H1 (cell line): ENCODE measurements at regions not wholly inside any gene's neighbourhood (a gene's known extent, or its start where the extent isn't known, plus 50 kb on each side); places are given as distances from the start of the nearest gene placed in this dataset.
A peak's percentile ranks its signal among the peaks of the same experiment; 100 is the strongest.

Source experiments
- CTCF ChIA-PET: fragments of 300-600 bp; sonication (Branson Sonifier 250); formaldehyde crosslinking; loops from one replicate; lab custom pipeline; 2021; ENCODE audit not compliant: partially characterized antibody; lab: Charles Lee
- POLR2A ChIA-PET: fragments of 300-600 bp; sonication (Branson Sonifier 250); formaldehyde crosslinking; loops from one replicate; lab custom pipeline; 2021; ENCODE audit warnings: inconsistent platforms; ENCODE audit not compliant: partially characterized antibody; lab: Charles Lee
- DNase-seq, 2 experiments: peaks; one replicate each; pipeline versions ENCODE4 v3.0.0 to v3.0.0-alpha.2; 2010 to 2022; ENCODE audit warnings: low spot score in 2 of 2, low read depth in 1 of 2, mixed read lengths in 1 of 2
- FAIRE-seq: peaks from 2 replicates; lab custom pipeline; 2011; peaks lifted over from hg19 to GRCh38; lab: Jason Lieb, UNC
- H2AFZ ChIP-seq: 2 replicates; pipeline ENCODE4 v1.8.1; 2012; ENCODE audit warnings: low read length, inconsistent platforms
- H2AK5ac ChIP-seq: 2 replicates; pipeline ENCODE4 v1.6.1; 2013; ENCODE audit warnings: low read depth, low read length
- H2BK120ac ChIP-seq: replicated peaks from 2 replicates; pipeline ENCODE3; 2013; ENCODE audit warnings: low read depth, low read length, inconsistent platforms
- H2BK12ac ChIP-seq: 2 replicates; pipeline ENCODE4 v1.6.1; 2013; ENCODE audit warnings: low read depth, low read length
- H2BK15ac ChIP-seq: 2 replicates; pipeline ENCODE4 v1.6.1; 2013; ENCODE audit warnings: low read length
- H2BK20ac ChIP-seq: 2 replicates; pipeline ENCODE4 v1.6.1; 2013; ENCODE audit warnings: low read length
- H2BK5ac ChIP-seq: 2 replicates; pipeline ENCODE4 v1.6.1; 2013; ENCODE audit warnings: low read depth, low read length
- H3K14ac ChIP-seq: 2 replicates; pipeline ENCODE4 v1.6.1; 2013; ENCODE audit warnings: inconsistent platforms; ENCODE audit not compliant: insufficient read length
- H3K18ac ChIP-seq: 2 replicates; pipeline ENCODE4 v1.6.1; 2013; ENCODE audit warnings: low read length; ENCODE audit errors: extremely low read depth
- H3K23ac ChIP-seq: 2 replicates; pipeline ENCODE4 v1.6.1; 2013; ENCODE audit warnings: inconsistent platforms; ENCODE audit not compliant: insufficient read length
- H3K23me2 ChIP-seq: 2 replicates; pipeline ENCODE4 v1.6.1; 2013; ENCODE audit warnings: low read depth, low read length
- H3K27ac ChIP-seq: 2 replicates; pipeline ENCODE4 v1.6.1; 2011; ENCODE audit warnings: low read depth, low read length, inconsistent platforms
- H3K27me3 ChIP-seq, 4 experiments: replicated peaks in 1 of 4; 1 replicate in 1 of 4; 2 replicates in 3 of 4; pipeline versions ENCODE4 v1.6.1 to v1.8.1; 2011 to 2013; ENCODE audit warnings: low read length in 3 of 4, mild to moderate bottlenecking in 3 of 4, inconsistent platforms in 2 of 4, mixed read lengths in 2 of 4, moderate library complexity in 1 of 4; ENCODE audit not compliant: control insufficient read depth in 3 of 4, insufficient read depth in 3 of 4; ENCODE audit errors: extremely low read depth in 1 of 4
- H3K36me3 ChIP-seq, 4 experiments: 2 replicates each; pipeline versions ENCODE4 v1.6.1 to v1.8.1; 2011 to 2013; ENCODE audit warnings: mild to moderate bottlenecking in 4 of 4, low read length in 3 of 4, moderate library complexity in 2 of 4, control low read depth in 1 of 4, inconsistent platforms in 1 of 4; ENCODE audit not compliant: insufficient read depth in 4 of 4, control insufficient read depth in 2 of 4
- H3K4ac ChIP-seq: replicated peaks from 2 replicates; pipeline ENCODE3; 2013; ENCODE audit warnings: low read length, low read depth, mixed read lengths, inconsistent platforms; ENCODE audit not compliant: insufficient read length
- H3K4me1 ChIP-seq, 4 experiments: replicated peaks in 1 of 4; 1 replicate in 1 of 4; 2 replicates in 3 of 4; pipeline versions ENCODE4 v1.6.1 to v1.8.1; 2011 to 2013; ENCODE audit warnings: low read length in 3 of 4, inconsistent platforms in 2 of 4, mixed read lengths in 1 of 4; ENCODE audit not compliant: insufficient read depth in 4 of 4, control insufficient read depth in 3 of 4
- H3K4me2 ChIP-seq, 2 experiments: 2 replicates each; pipeline versions ENCODE4 v1.6.1 to v1.8.1; 2011 to 2013; ENCODE audit warnings: low read depth in 2 of 2, low read length in 2 of 2, control low read depth in 1 of 2, inconsistent platforms in 1 of 2, mild to moderate bottlenecking in 1 of 2; ENCODE audit not compliant: insufficient read depth in 1 of 2
- H3K4me3 ChIP-seq, 4 experiments: fragments of 200-600, 300-600 bp in 1 of 4; sonication (generic), shearing (Covaris generic), sonication (Bioruptor Twin) in 1 of 4; 2 replicates each; pipeline versions ENCODE4 v1.5.1 to v1.8.1; 2011 to 2016; ENCODE audit warnings: low read length in 4 of 4, low read depth in 3 of 4, control low read depth in 2 of 4, inconsistent platforms in 2 of 4, mild to moderate bottlenecking in 2 of 4, mixed read lengths in 1 of 4, moderate library complexity in 1 of 4; ENCODE audit not compliant: insufficient read depth in 2 of 4; ENCODE audit errors: extremely low read depth in 1 of 4
- H3K56ac ChIP-seq: replicated peaks from 2 replicates; pipeline ENCODE3; 2013; ENCODE audit warnings: low read depth, mild to moderate bottlenecking, mixed read lengths, low read length, inconsistent platforms; ENCODE audit not compliant: insufficient read length
- H3K79me1 ChIP-seq: 2 replicates; pipeline ENCODE4 v1.6.1; 2013; ENCODE audit warnings: low read depth, low read length, control low read depth
- H3K79me2 ChIP-seq, 2 experiments: 2 replicates each; pipeline versions ENCODE4 v1.6.1 to v1.8.1; 2012 to 2013; ENCODE audit warnings: low read length in 2 of 2, mild to moderate bottlenecking in 2 of 2, inconsistent platforms in 1 of 2; ENCODE audit not compliant: insufficient read depth in 2 of 2, control insufficient read depth in 1 of 2
- H3K9ac ChIP-seq, 4 experiments: replicated peaks in 1 of 4; 1 replicate in 1 of 4; 2 replicates in 3 of 4; pipeline versions ENCODE4 v1.6.1 to v1.8.1; 2011 to 2013; ENCODE audit warnings: low read depth in 3 of 4, low read length in 3 of 4, control low read depth in 2 of 4, mild to moderate bottlenecking in 2 of 4, moderate library complexity in 2 of 4, inconsistent platforms in 1 of 4; ENCODE audit errors: extremely low read depth in 1 of 4
- H3K9me3 ChIP-seq, 2 experiments: 2 replicates each; pipeline versions ENCODE4 v1.6.1 to v1.8.1; 2012 to 2013; ENCODE audit warnings: mild to moderate bottlenecking in 2 of 2, moderate library complexity in 2 of 2, control low read depth in 1 of 2, inconsistent platforms in 1 of 2, low read depth in 1 of 2, low read length in 1 of 2, mixed read lengths in 1 of 2; ENCODE audit not compliant: insufficient read depth in 2 of 2
- H4K20me1 ChIP-seq, 2 experiments: replicated peaks in 1 of 2; 2 replicates each; pipeline versions ENCODE3 to v1.8.1; 2011 to 2013; ENCODE audit warnings: inconsistent platforms in 2 of 2, low read length in 2 of 2, mild to moderate bottlenecking in 1 of 2; ENCODE audit not compliant: insufficient read depth in 2 of 2, control insufficient read depth in 1 of 2
- H4K5ac ChIP-seq: 2 replicates; pipeline ENCODE4 v1.6.1; 2013; ENCODE audit warnings: low read length, low read depth, mixed read lengths, inconsistent platforms; ENCODE audit not compliant: insufficient read length
- H4K8ac ChIP-seq: 2 replicates; pipeline ENCODE4 v1.8.0; 2013; ENCODE audit warnings: mild to moderate bottlenecking, moderate library complexity, low read length, inconsistent platforms; ENCODE audit not compliant: insufficient read depth; ENCODE audit errors: extremely low read depth
- H4K91ac ChIP-seq: replicated peaks from 2 replicates; pipeline ENCODE3; 2013; ENCODE audit warnings: low read length, mixed read lengths, inconsistent platforms; ENCODE audit not compliant: insufficient read length
- CBX8 ChIP-seq: fragments of 300-800, 300-1000 bp; sonication (generic); IDR thresholded peaks from 2 replicates; pipeline ENCODE4 v1.7.1; 2016; ENCODE audit warnings: low read depth, low read length, borderline replicate concordance
- CEBPB ChIP-seq: IDR thresholded peaks from 2 replicates; pipeline ENCODE4 v1.6.1; 2012; ENCODE audit warnings: low read depth, low read length
- CHD1 ChIP-seq: IDR thresholded peaks from 2 replicates; pipeline ENCODE4 v1.6.1; 2012; ENCODE audit warnings: low read depth, low read length, improper control_type of control experiment
- EGR1 ChIP-seq: IDR thresholded peaks from 2 replicates; pipeline ENCODE4 v1.6.1; 2011; ENCODE audit warnings: low read depth, low read length, borderline replicate concordance
- FOSL1 ChIP-seq: IDR thresholded peaks from 2 replicates; pipeline ENCODE4 v1.6.1; 2011; ENCODE audit warnings: mild to moderate bottlenecking, low read depth, low read length, moderate library complexity; ENCODE audit not compliant: insufficient read depth
- HDAC2 ChIP-seq, 2 experiments: fragments of 300-600 bp in 1 of 2; sonication (generic) in 1 of 2; IDR thresholded peaks; 2 replicates each; pipeline ENCODE4 v1.6.1; 2011 to 2012; ENCODE audit warnings: low read depth in 2 of 2, low read length in 2 of 2, mild to moderate bottlenecking in 2 of 2, moderate library complexity in 2 of 2, borderline replicate concordance in 1 of 2, inconsistent platforms in 1 of 2
- JUN ChIP-seq: IDR thresholded peaks from 2 replicates; pipeline ENCODE4 v1.6.1; 2011; ENCODE audit warnings: low read depth, mild to moderate bottlenecking, improper control_type of control experiment, low read length
- KDM1A ChIP-seq: fragments of 200-600, 300-600 bp; sonication (generic); IDR thresholded peaks from 2 replicates; pipeline ENCODE4 v1.7.1; 2016; ENCODE audit warnings: mild to moderate bottlenecking, low read length, borderline replicate concordance
- KDM5A ChIP-seq: fragments of 200-600 bp; IDR thresholded peaks from 2 replicates; pipeline ENCODE4 v1.7.1; 2012; ENCODE audit warnings: mild to moderate bottlenecking, low read length, inconsistent platforms, mixed read lengths
- RXRA ChIP-seq: IDR thresholded peaks from 2 replicates; pipeline ENCODE4 v1.6.1; 2011; ENCODE audit warnings: low read depth, mild to moderate bottlenecking, low read length, moderate library complexity; ENCODE audit not compliant: insufficient read depth
- SIRT6 ChIP-seq: IDR thresholded peaks from one replicate; pipeline ENCODE4 v1.7.1; 2012; ENCODE audit warnings: low read length, inconsistent platforms
- SIX5 ChIP-seq: IDR thresholded peaks from 2 replicates; pipeline ENCODE4 v1.6.1; 2011; ENCODE audit warnings: mild to moderate bottlenecking, low read depth, low read length
- SP1 ChIP-seq: IDR thresholded peaks from 2 replicates; pipeline ENCODE4 v1.6.1; 2011; ENCODE audit warnings: low read depth, low read length
- SP2 ChIP-seq: IDR thresholded peaks from 2 replicates; pipeline ENCODE4 v1.6.1; 2012; ENCODE audit warnings: mild to moderate bottlenecking, low read length, inconsistent platforms
- SRF ChIP-seq: IDR thresholded peaks from 2 replicates; pipeline ENCODE4 v1.6.1; 2011; ENCODE audit warnings: mild to moderate bottlenecking, low read depth, low read length, moderate library complexity
- ZNF274 ChIP-seq: IDR thresholded peaks from 2 replicates; pipeline ENCODE4 v1.7.0; 2012; ENCODE audit warnings: low read length, borderline replicate concordance; ENCODE audit errors: extremely low read depth
- WGBS, 2 experiments: shearing (Covaris generic) in 1 of 2; methylation state at CpG; one replicate each; pipeline versions ENCODE4 v1.1.6 to v1.1.7; 2013 to 2015; ENCODE audit warnings: low lambda C conversion rate in 2 of 2, mixed read lengths in 2 of 2, inconsistent platforms in 1 of 2, low coverage in 1 of 2, missing lambda C conversion rate in 1 of 2; ENCODE audit not compliant: insufficient replicate concordance in 2 of 2, insufficient coverage in 1 of 2, insufficient read length in 1 of 2; ENCODE audit errors: extremely low coverage in 1 of 2, missing lambda C conversion rate in 1 of 2; 5-methylcytosine and 5-hydroxymethylcytosine counted together

DNA sequence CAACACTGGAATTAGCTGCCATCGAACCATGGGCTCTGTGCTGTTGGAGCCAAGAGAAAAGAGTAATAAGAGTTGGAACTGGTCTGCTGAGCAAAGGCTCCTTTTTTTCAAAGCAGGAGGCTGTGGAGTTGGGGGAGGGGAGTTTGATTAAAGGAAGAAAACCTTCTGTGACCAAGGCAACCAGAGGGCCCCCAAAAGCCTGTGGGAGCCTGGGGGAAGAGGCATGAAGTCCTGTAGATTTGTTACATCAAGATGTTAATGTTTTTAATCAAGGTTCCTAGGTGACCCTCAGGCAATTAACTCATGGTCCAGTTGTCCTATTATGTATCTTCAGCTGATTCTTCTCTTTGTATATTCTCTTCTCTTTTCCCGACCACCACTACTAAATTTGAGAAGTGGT, 403.9 kb downstream of the NDFIP2 start:
- Histone ChIP-seq H2BK120ac (no peak overlapping the region), H3K14ac (no peak overlapping the region), H3K4me3 (no peak overlapping the region), H3K56ac (no peak overlapping the region), H4K20me1 (no peaks in the 10 kb centered on the region), H3K9ac (no peak overlapping the region), H3K27me3 (no peaks in the 10 kb centered on the region), H3K79me2 (no peaks in the 10 kb centered on the region), H3K23me2 (no peaks in the 10 kb centered on the region), H3K4me2 (no peak overlapping the region; a peak in 2 of 4 replicates), H3K36me3 (no peaks in the 10 kb centered on the region), H3K23ac (no peak overlapping the region), H2AFZ (peak overlapping the region; percentile 97), H2BK20ac (no peak overlapping the region), H4K91ac (no peak overlapping the region), H3K4ac (no peak overlapping the region), H3K79me1 (no peaks in the 10 kb centered on the region), H3K4me1 (peaks cover 0 to 7% (median 2%) of the 10 kb centered on the region in 4 experiments; a peak in 3 of 7 replicates), H4K5ac (no peak overlapping the region), H3K9me3 (no peaks in the 10 kb centered on the region), H2BK12ac (no peak overlapping the region), H2BK5ac (no peak overlapping the region), H2BK15ac (no peak overlapping the region), H3K27ac (no peak overlapping the region), H2AK5ac (no peak overlapping the region), H3K18ac (no peak overlapping the region), H4K8ac (no peak overlapping the region)
- ChIA-PET POLR2A (interaction anchor here (1.1 kb wide), 1 partner anchor 15 kb away, joined by 3 read pairs; no protein-coding TSS in a partner anchor), CTCF (interaction anchor here (0.6 kb wide), 1 partner anchor 1287 kb away, joined by 3 read pairs; no protein-coding TSS in a partner anchor)
- 80% methylated on average over 2 of the region's 2 CpGs; no CpG with 5 or more reads in 1 of the 2 experiments for WGBS, 2 experiments
- no peak for FAIRE-seq
- DNase-seq, result no peak
- no peak for TF ChIP-seq KDM1A
- TF ChIP-seq EGR1, result no peak
- no peak for TF ChIP-seq CEBPB
- TF ChIP-seq KDM5A, result no peak
- no peak for TF ChIP-seq SP2
- TF ChIP-seq CHD1, result no peak
- TF ChIP-seq SIRT6, result no peak
- TF ChIP-seq FOSL1, result no peak
- TF ChIP-seq SP1, result no peak
- TF ChIP-seq RXRA, result no peak
- TF ChIP-seq JUN, result no peak
- TF ChIP-seq SRF, result no peak
- TF ChIP-seq SIX5, result no peak
- TF ChIP-seq HDAC2 (IDR thresholded peaks at IDR 0.05; ENCODE audit: borderline replicate concordance in 1 of 2, low read depth in 2 of 2, low read length in 2 of 2), result no peak
- TF ChIP-seq CBX8, result no peak
- no peak for TF ChIP-seq ZNF274
